Gastroesophageal sphincter (tissue), 4 donors: ENCODE measurements at regions not wholly inside any gene's neighbourhood (a gene's known extent, or its start where the extent isn't known, plus 50 kb on each side); places are given as distances from the start of the nearest gene placed in this dataset.

ENCODE experiments used
- ATAC-seq: fragments of 150-250 bp; one replicate; pipeline ENCODE4 v1.9.1; 2016; ENCODE audit warnings: mild to moderate bottlenecking, moderate library complexity
- H3K27ac ChIP-seq, 4 donors: fragments of 200-600 bp; sonication (generic) in 3 of 4; 1 replicate in 3 of 4; 2 replicates in 1 of 4; pipeline ENCODE4 v1.5.1; 2016 to 2019
- H3K27me3 ChIP-seq: fragments of 200-600 bp; sonication (generic); one replicate; pipeline ENCODE4 v1.5.1; 2019
- H3K36me3 ChIP-seq, 2 donors: fragments of 200-600 bp; sonication (generic); one replicate each; pipeline ENCODE4 v1.5.1; 2019; ENCODE audit warnings: control low read depth in 1 of 2
- H3K4me1 ChIP-seq, 3 donors: fragments of 200-600 bp; sonication (generic); 1 replicate in 2 of 3; 2 replicates in 1 of 3; pipeline ENCODE4 v1.5.1; 2016 to 2019; ENCODE audit warnings: control low read depth in 2 of 3
- H3K4me3 ChIP-seq, 2 donors: fragments of 200-600 bp; sonication (generic); one replicate each; pipeline ENCODE4 v1.5.1; 2019; ENCODE audit warnings: mild to moderate bottlenecking in 1 of 2, moderate library complexity in 1 of 2
- H3K9me3 ChIP-seq, 3 donors: fragments of 200-600 bp; sonication (generic); one replicate each; pipeline ENCODE4 v1.5.1; 2017 to 2019; ENCODE audit warnings: control low read depth in 2 of 3
- EP300 ChIP-seq: sonication (generic); formaldehyde crosslinking; IDR thresholded peaks from one replicate; pipeline ENCODE4 v1.6.1; 2017; ENCODE audit warnings: antibody characterized with exemption, mild to moderate bottlenecking
- POLR2A ChIP-seq, 2 donors: fragments of 450-650 bp; IDR thresholded peaks; one replicate each; pipeline ENCODE4 v1.6.1; 2017; ENCODE audit warnings: antibody characterized with exemption in 2 of 2, mild to moderate bottlenecking in 2 of 2, moderate library complexity in 1 of 2
- POLR2AphosphoS5 ChIP-seq: sonication (generic); formaldehyde crosslinking; IDR thresholded peaks from one replicate; pipeline ENCODE4 v1.6.1; 2017; ENCODE audit warnings: antibody characterized with exemption
- WGBS, 2 donors: methylation state at CpG; one replicate each; pipeline ENCODE4 v1.1.5; 2018; ENCODE audit warnings: low coverage in 1 of 2; 5-methylcytosine and 5-hydroxymethylcytosine counted together
- TF ChIP-seq, protein P1 (sequence below), 4 experiments: fragments of 200-600 bp in 2 of 4; fragments of 450-650 bp in 2 of 4; sonication (generic) in 1 of 4; IDR thresholded peaks; one replicate each; pipeline ENCODE4 v1.5.1; 2017 to 2019; ENCODE audit warnings: antibody characterized with exemption in 4 of 4, mild to moderate bottlenecking in 2 of 4, moderate library complexity in 2 of 4

DNA sequence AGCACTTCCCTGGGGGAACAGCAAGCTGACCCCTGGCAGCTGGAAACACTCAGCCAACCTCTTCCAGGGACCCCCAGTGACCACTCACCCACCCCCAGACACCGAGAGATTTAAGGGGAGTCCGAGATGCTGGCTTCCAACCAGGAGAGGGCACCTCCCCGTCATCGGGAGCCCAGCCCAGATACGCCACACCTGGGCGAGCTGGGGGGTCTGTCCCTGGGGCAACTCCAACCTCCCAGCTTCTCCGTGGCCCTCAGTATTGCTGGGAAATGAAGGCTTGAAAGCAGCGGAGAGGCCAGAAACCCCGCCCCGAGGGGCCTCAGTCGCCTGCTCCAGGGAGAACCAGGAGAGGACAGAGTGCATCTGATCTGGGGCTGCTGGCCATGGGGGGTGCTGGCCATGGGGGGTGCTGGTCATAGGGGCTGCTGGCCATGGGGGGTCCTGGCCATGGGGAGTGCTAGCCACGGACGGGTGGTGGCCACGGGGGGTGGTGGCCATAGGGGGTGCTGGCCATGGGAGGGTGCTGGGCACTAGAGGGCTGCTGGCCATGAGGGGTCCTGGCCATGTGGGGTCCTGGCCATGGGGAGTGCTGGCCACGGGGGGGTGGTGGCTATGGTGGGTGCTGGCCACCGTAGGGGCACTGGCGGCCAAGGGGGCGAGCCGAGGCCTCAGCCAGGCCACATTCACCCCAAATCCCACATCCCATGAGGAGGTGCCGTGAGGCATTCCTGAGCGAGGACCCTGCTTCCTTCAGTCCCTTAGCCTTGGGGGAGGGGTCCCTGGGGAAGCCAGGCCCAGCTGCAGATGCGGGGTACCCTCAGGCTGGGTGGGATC, 61.5 kb upstream of the TTC34 start:
- no peaks in the 10 kb centered on the region for H3K9me3 ChIP-seq
- TF ChIP-seq POLR2A (IDR thresholded peaks at IDR 0.05) (no peak), POLR2AphosphoS5 (no peak), EP300 (no peak)
- TF ChIP-seq, protein P1, sequence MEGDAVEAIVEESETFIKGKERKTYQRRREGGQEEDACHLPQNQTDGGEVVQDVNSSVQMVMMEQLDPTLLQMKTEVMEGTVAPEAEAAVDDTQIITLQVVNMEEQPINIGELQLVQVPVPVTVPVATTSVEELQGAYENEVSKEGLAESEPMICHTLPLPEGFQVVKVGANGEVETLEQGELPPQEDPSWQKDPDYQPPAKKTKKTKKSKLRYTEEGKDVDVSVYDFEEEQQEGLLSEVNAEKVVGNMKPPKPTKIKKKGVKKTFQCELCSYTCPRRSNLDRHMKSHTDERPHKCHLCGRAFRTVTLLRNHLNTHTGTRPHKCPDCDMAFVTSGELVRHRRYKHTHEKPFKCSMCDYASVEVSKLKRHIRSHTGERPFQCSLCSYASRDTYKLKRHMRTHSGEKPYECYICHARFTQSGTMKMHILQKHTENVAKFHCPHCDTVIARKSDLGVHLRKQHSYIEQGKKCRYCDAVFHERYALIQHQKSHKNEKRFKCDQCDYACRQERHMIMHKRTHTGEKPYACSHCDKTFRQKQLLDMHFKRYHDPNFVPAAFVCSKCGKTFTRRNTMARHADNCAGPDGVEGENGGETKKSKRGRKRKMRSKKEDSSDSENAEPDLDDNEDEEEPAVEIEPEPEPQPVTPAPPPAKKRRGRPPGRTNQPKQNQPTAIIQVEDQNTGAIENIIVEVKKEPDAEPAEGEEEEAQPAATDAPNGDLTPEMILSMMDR (IDR thresholded peaks at IDR 0.05): no peak
- H3K36me3 ChIP-seq: no peaks in the 10 kb centered on the region
- ATAC-seq: no peak
- no peaks in the 10 kb centered on the region for H3K4me1 ChIP-seq
- H3K4me3 ChIP-seq: no peak overlapping the region
- H3K27me3 ChIP-seq: peaks cover 86% of the 10 kb centered on the region
- H3K27ac ChIP-seq: no peak overlapping the region
- 60% methylated on average over 2 of the region's 22 CpGs; no CpG with 5 or more reads in 1 of the 2 donors for WGBS, 2 donors

DNA sequence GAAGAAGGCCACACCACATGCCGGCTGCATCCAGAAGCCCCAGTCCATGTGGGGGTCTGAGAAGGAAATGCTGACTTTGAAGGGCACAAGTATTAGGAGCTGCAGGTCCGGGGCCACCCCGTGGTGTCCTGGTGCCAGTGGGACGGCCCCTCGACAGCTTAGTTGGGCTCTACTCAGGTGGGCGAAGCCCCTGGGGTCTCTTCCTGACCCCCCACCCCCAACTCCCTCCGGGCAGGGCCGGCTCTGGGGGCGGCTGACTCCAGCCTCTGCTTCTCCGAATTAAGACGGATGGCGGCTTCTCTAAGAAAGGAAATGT, 62.1 kb upstream of the TTC34 start:
- Histone ChIP-seq H3K36me3 (no peaks in the 10 kb centered on the region), H3K4me1 (no peaks in the 10 kb centered on the region), H3K27me3 (peaks cover 86% of the 10 kb centered on the region), H3K27ac (no peak overlapping the region), H3K4me3 (no peak overlapping the region), H3K9me3 (no peaks in the 10 kb centered on the region)
- ATAC-seq: no peak
- TF ChIP-seq POLR2AphosphoS5 (no peak), EP300 (no peak), POLR2A (IDR thresholded peaks at IDR 0.05) (no peak)
- TF ChIP-seq, protein P1 (IDR thresholded peaks at IDR 0.05): no peak
- WGBS, 2 donors: no CpG with 5 or more reads among the region's 12 CpGs

DNA sequence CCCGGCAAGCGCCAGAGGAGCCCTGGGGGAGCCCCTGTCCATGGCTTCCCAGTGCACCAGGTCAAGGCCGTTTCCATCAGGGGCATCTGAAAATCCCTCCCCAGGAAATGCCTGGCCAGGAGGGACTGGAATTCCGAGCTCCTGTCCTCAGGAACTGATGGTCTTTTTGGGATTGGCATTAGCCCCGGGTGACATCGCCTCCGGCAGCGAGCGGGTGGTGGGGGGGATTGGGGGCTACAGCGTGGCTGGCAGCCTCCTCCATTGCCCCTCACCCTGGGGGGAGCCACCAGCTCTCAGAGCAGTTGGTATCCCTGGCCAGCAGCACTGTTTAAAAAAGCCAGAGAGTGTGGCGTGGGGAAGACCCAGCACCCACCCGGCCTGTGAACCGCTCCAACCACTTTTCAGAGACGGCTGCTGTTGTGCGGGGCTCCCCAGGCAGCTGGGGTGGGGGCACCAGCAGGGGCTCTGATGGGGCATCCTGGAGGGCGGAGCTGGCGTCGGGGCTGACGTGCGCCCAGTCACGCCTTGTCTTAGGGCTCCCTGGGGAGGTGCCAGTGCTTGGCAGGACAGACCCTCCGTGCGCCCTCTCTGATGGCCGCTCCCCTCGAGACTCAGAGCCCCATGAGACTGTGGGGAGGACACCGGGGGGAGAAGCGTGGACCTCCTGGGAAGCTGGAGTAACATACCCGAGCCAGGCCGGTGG, 62.9 kb upstream of the TTC34 start:
- TF ChIP-seq POLR2A (IDR thresholded peaks at IDR 0.05) (no peak), EP300 (no peak), POLR2AphosphoS5 (no peak)
- TF ChIP-seq, protein P1 (IDR thresholded peaks at IDR 0.05): no peak
- Histone ChIP-seq H3K4me3 (no peak overlapping the region), H3K27ac (no peak overlapping the region), H3K27me3 (peaks cover 89% of the 10 kb centered on the region), H3K9me3 (no peaks in the 10 kb centered on the region), H3K4me1 (no peaks in the 10 kb centered on the region), H3K36me3 (no peaks in the 10 kb centered on the region)
- ATAC-seq: no peak
- WGBS, 2 donors: 0 to 43% methylated on average over 1 to 3 of the region's 29 CpGs

DNA sequence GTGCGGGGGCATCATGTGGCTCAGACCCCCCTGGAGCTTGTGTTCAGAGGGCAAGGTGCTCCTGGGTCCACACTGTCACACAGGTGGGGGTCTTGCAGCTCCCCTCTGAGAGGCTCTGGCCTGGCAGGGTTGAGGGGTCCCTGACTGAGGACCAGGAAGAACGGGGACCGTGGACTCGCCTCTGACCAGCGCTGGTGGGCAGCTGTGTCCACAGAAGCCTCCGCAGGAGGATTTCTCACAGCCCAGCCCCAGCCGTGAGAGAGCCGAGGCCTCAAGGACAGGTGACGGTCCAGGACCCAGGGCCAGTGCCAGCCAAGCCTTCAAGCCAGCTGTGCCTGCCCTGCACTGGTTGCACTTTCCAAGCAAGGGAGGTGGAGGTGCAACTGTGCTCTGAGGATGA, 63.5 kb upstream of the TTC34 start:
- Histone ChIP-seq H3K4me3 (no peak overlapping the region), H3K9me3 (peaks cover 0 to under 1% (median 0%) of the 10 kb centered on the region in 3 donors), H3K36me3 (no peaks in the 10 kb centered on the region), H3K27me3 (peaks cover 96% of the 10 kb centered on the region), H3K4me1 (no peaks in the 10 kb centered on the region), H3K27ac (no peak overlapping the region)
- WGBS, 2 donors: no CpG with 5 or more reads among the region's 9 CpGs
- no peak for ATAC-seq
- TF ChIP-seq POLR2A (IDR thresholded peaks at IDR 0.05) (no peak), POLR2AphosphoS5 (no peak), EP300 (no peak)
- TF ChIP-seq, protein P1 (IDR thresholded peaks at IDR 0.05): no peak
